Stimulated activated CD8-positive, alpha-beta memory T cell treated with anti-CD3 and anti-CD28 coated beads, Interleukin-7, amount 100 ng/mL, for 48 hours (primary cell): ENCODE measurements at regions not wholly inside any gene's neighbourhood (a gene's known extent, or its start where the extent isn't known, plus 50 kb on each side); places are given as distances from the start of the nearest gene placed in this dataset.

ENCODE experiments used
- DNase-seq, 2 donors: peaks; one replicate each; pipeline ENCODE4 v3.0.0-alpha.2; 2020; ENCODE audit warnings: low read depth in 1 of 2; ENCODE audit errors: extremely low read depth in 1 of 2

- no peak for DNase-seq
Measured at GRCh38 chr3:168539909-168540308, 444.2 kb upstream of the GOLIM4 start.

GRCh38 chr3:168534761-168535160 is 439.0 kb upstream of the GOLIM4 start:
- no peak for DNase-seq

- no peak for DNase-seq
Measured at GRCh38 chr3:168533600-168533999, 437.9 kb upstream of the GOLIM4 start.

DNA sequence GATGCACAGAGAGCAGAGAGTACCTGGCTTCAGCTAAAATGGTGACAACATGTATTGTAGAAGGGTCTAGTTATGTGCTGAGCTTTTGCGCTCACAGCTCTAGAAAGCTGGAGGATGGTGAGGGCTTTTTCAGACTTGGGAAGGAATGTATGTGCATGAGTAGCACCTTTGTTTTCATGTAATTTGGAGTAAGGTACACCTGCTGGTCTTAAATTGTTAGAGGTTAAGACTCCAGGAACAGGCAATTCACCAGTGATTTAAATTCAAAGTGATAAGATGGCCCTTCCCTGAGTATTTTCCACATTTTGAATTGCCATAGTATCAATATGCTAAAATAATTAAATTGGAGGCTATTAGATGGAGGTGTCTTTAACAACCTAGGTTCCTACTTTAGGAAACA is 436.4 kb upstream of the GOLIM4 start:
- DNase-seq, result no peak

- DNase-seq, result no peak
Measured at GRCh38 chr3:168531116-168531515, 435.4 kb upstream of the GOLIM4 start.

DNA sequence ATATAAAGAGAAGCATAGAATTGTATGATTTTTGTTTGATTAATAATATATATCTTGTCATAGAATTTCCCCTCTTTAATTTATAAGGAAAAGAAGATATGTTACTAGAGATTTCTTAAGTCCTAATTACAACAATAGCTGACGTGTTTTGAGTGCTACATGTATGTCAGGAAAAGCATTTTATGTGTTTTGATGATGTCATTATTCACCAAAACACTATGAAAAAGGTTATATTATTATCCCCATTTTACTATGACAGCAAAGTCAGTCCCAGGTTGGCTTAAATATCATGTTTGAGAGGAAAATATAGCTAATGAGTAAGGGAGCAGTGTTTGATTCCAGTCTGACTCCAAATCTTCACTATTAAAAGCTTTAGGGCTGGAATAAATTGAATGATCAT is 428.4 kb upstream of the GOLIM4 start:
- no peak for DNase-seq

DNA sequence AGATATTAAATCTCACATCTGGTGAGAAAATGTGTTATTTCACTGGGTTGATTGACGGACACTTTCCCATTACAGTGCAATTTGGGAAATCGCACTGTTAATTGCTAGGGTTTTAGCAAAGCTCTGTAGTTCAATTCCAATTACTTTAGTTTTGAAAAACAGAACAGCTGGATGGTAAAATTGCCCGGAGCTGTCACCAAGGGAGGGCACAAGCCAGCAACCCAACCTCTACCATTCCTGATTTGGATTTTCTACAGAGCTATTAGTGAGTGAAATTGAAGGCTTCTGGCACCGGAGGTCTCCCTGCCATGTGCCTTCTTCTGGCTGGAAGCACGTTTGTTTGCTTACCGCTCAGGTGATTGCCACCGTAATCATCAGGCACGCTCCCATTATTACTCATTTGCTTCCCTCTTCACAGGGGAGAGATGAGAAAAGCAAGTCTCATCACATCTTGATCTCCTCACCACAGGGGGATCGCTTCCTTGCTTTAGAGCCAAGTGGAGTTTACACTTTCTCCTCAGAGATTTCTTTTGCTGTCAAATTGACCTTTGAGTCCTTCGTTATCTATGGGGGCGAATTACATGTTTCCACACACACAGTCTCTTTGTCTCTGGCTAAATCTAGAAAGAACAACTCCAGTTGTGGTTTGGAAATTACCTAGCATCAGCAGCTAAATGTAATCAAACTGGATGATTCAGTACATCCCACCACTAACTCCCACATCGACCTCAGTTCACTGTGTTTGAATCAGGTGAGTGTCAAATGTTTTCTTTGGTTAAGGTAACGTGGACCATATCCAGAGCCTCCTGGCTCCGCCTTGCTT is 421.7 kb upstream of the GOLIM4 start:
- DNase-seq, result no peak

- DNase-seq, result no peak
Measured at GRCh38 chr3:168514252-168514651, 418.5 kb upstream of the GOLIM4 start.

DNA sequence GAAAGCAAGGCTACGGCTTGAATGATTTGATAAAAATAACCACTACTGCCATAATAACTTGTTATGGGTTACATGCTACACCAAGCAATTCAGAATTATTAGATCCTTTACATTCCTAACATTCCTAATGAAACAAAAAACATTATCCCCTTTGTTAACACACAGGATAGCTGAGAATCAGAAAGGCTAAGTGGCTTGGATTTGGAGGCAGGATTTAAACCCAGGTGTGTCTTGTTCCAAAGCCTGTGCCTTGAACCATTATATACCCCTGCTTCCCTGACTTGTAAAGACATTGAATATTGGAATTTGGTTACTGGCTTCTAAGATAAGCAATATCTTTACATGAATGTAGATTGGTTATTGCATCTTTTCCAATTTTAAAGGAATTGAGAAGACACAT is 417.1 kb upstream of the GOLIM4 start:
- DNase-seq, result no peak

- DNase-seq, result no peak
Measured at GRCh38 chr3:168511428-168512014, 415.8 kb upstream of the GOLIM4 start.

- no peak for DNase-seq
Measured at GRCh38 chr3:168506589-168506988, 410.9 kb upstream of the GOLIM4 start.

GRCh38 chr3:168501570-168501969 is 405.8 kb upstream of the GOLIM4 start:
- DNase-seq, result no peak

DNA sequence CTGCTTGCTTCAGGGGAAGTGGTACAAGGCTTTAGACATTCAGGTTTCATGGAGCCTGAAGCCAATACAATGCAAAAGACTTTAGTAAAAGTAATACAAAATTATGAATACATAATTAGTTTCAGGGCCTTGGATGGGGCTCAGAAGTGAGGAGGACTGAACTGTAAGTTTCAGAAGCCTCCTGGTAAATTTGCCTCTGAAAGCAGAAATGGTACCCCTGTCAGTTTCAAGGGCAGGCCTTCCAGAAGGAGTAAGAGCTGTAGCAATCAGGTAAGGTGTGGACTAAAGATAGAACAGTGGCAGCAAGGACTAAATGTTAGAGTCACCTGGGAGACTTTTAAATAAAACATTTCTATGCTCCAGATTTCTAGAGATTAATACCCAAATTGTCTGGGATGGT is 402.5 kb upstream of the GOLIM4 start:
- DNase-seq, result no peak

GRCh38 chr3:168497741-168498140 is 402.0 kb upstream of the GOLIM4 start:
- DNase-seq, result no peak

- no peak for DNase-seq
Measured at GRCh38 chr3:168497183-168497582, 401.5 kb upstream of the GOLIM4 start.

DNA sequence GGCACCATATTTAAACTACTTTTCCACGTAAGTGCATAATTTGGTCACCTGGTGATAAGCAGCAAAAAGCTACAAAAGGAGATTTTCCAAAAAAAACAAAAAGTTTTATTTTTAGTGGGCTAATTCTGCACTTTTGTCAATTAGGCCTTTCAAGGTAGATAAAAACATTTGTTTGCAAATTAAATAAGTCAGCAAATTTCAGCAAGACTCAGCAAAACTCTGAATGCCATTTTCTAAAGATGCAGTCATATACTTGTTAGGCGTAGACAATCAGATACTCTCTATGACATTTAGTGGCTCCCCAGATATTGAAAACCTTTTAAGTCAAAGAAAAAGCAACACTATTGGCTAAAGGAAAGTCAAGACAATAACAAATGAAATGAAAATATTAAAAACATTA is 400.2 kb upstream of the GOLIM4 start:
- no peak for DNase-seq

DNA sequence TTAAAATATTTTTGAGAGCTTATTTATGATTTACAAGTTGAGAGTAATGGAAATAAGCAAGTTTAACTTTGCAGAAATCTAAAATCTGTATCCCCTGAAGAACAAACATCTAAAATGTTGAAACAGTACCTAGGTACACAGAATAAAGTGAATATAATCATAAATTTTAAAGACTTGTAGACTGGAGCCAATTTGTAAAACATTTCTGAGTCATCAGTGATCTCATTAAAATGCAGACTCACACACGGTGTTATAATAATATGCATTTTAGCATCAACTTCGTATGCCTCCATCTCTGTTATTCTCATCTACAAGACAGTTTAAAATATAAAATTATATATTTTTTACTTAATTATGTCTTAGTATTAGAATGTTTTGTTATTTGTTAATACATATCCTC is 399.5 kb upstream of the GOLIM4 start:
- no peak for DNase-seq

GRCh38 chr3:168493412-168494205 is 397.9 kb upstream of the GOLIM4 start:
- DNase-seq, result no peak

GRCh38 chr3:168490981-168491380 is 395.3 kb upstream of the GOLIM4 start:
- no peak for DNase-seq

DNA sequence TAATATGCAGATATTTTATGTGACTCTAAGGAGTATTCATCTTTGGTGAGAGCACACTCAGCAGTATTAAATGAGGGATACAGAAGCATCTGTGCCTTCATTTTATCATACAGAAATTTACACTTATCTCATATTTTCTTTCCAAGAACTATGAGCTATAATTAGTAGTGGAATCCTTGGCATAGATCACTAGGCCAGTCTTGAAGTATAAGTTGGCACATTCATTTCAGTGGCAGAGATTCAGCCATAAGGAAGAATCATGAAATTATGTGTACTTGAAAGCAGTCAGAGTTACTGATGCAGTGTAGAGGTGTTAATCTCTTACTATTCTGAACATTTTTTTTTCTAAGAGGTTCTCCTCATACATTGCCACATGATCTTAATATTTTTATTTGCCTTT is 393.6 kb upstream of the GOLIM4 start:
- no peak for DNase-seq

DNA sequence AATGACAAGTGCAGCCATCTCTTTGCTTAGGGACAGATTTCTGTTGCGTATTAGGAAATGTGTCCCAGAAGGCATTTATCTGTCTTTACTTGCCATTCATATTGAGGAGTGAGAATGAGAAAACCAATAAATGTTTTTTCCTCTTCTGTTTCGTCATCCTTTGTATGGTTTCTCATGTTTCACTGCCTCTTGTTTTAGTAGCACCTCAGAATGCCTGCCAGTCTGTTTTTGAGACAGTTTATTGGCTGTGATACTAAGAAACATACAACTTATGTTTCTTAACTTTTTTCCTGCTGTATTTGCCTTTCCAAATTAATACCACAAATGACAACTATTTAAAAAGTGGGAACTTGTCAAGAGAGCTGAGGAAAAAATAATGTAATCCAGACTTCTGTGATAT is 390.2 kb upstream of the GOLIM4 start:
- no peak for DNase-seq
